AG10803 (cell line): ENCODE measurements at regions not wholly inside any gene's neighbourhood (a gene's known extent, or its start where the extent isn't known, plus 50 kb on each side); places are given as distances from the start of the nearest gene placed in this dataset.
"Not testable (repeated sequence)": the region's sequence is repeated elsewhere in the genome, so short reads cannot be mapped to it uniquely, and the experiment has no call there.

Source experiments
- DNase-seq: peaks from one replicate; pipeline ENCODE4 v3.0.0; 2010; ENCODE audit warnings: low read depth
- H3K4me3 ChIP-seq: 2 replicates; pipeline ENCODE4 v1.5.1; 2011; ENCODE audit warnings: mild to moderate bottlenecking, low read length, control low read depth
- TF ChIP-seq, protein P1 (sequence below): conservative IDR thresholded peaks from 2 replicates; pipeline ENCODE4 v1.5.1; 2011; ENCODE audit warnings: mild to moderate bottlenecking, low read length, control low read depth, inconsistent platforms

DNA sequence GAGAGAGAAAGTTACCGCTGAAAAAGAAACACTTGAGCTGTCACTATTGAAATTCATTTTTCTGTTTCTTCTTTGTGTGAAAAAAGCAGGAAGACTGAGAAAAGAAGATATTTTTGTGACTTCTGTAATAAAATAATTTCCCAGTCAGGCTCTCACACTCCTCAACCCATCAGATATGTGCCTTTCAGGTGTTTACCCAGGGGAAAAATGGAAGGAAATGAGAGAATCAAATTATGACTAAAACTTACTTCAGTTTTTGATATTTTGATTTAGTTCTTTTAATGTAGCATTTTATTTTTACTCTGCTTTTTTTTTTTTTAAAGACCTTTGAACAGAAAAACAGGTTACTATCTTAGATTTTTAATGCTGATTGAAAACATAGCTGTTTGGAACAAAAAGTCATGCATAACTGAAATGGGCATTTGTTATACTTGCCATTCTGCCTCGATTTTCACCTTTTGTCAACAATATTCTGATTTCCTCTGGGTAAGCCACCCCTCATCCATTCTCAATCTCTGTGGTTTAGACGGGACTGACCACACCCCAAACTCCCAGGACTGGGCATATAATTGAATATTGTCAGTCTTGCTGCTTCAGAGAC is 133.2 kb upstream of the KRR1 start:
- DNase-seq = no peak
- TF ChIP-seq, protein P1, sequence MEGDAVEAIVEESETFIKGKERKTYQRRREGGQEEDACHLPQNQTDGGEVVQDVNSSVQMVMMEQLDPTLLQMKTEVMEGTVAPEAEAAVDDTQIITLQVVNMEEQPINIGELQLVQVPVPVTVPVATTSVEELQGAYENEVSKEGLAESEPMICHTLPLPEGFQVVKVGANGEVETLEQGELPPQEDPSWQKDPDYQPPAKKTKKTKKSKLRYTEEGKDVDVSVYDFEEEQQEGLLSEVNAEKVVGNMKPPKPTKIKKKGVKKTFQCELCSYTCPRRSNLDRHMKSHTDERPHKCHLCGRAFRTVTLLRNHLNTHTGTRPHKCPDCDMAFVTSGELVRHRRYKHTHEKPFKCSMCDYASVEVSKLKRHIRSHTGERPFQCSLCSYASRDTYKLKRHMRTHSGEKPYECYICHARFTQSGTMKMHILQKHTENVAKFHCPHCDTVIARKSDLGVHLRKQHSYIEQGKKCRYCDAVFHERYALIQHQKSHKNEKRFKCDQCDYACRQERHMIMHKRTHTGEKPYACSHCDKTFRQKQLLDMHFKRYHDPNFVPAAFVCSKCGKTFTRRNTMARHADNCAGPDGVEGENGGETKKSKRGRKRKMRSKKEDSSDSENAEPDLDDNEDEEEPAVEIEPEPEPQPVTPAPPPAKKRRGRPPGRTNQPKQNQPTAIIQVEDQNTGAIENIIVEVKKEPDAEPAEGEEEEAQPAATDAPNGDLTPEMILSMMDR = no peak
- no peak overlapping the region for H3K4me3 ChIP-seq

DNA sequence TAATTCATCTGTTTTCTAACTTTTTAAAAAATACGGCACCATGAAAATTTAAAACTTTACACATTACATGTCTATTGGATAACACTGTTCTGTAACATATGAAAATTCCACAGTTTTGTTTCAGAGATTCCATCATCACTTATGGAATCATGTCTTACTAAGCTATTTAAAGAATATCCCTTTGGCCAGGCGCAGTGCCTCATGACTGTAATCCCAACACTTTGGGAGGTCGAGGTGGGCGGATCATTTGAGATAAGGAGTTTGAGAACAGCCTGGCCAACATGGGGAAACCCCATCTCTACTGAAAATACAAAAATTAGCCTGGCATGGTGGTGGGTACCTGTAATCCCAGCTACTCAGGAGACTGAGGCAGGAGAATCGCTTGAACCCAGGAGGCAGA is 131.7 kb upstream of the KRR1 start:
- DNase-seq, H3K4me3 ChIP-seq: not testable (repeated sequence)

DNA sequence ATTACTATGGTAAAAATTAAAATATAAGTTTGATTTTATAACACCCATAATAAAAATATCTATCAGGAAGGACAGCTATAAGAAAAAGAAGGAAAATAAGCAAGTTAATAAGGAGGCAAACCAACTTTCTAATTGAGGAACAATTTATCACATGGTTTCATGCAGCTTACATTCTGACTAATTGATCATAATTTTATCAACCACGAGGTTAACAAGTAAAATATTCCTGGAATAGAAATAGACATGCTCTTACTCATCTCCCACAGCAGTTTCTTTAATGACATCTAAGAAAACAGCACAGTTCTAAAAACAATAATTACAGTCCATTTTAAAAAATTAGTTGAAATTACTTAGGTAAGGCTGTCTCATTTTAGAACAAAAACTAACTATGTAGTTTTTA is 130.8 kb upstream of the KRR1 start:
- TF ChIP-seq, protein P1 = no peak
- no peak for DNase-seq
- H3K4me3 ChIP-seq = no peak overlapping the region

GRCh38 chr12:75641031-75641780 is 129.8 kb upstream of the KRR1 start:
- no peak overlapping the region for H3K4me3 ChIP-seq
- TF ChIP-seq, protein P1 = no peak
- peak; percentile 91 for DNase-seq

DNA sequence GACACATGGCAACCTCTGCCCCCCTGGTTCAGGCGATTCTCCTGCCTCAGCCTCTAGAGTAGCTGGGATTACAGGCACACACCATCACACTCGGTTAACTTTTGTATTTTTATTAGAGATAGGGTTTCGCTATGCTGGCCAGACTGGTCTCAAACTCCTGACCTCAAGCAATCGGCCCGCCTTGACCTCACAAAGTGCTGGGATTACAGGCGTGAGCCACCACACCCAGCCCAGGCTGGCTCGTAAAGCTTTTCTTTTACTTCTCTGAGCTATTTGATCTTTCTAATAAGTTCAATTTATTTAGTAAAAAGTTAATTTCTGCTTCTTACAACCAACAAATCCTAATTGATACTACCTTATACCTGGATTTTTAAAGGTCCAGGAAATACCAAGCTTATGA is 127.4 kb upstream of the KRR1 start:
- no peak for DNase-seq
- H3K4me3 ChIP-seq = no peak overlapping the region
- TF ChIP-seq, protein P1 = no peak

- H3K4me3 ChIP-seq = no peak overlapping the region
- TF ChIP-seq, protein P1 = no peak
- DNase-seq = no peak
These were observed 125.2 kb upstream of the KRR1 start for GRCh38 chr12:75636607-75637006.

DNA sequence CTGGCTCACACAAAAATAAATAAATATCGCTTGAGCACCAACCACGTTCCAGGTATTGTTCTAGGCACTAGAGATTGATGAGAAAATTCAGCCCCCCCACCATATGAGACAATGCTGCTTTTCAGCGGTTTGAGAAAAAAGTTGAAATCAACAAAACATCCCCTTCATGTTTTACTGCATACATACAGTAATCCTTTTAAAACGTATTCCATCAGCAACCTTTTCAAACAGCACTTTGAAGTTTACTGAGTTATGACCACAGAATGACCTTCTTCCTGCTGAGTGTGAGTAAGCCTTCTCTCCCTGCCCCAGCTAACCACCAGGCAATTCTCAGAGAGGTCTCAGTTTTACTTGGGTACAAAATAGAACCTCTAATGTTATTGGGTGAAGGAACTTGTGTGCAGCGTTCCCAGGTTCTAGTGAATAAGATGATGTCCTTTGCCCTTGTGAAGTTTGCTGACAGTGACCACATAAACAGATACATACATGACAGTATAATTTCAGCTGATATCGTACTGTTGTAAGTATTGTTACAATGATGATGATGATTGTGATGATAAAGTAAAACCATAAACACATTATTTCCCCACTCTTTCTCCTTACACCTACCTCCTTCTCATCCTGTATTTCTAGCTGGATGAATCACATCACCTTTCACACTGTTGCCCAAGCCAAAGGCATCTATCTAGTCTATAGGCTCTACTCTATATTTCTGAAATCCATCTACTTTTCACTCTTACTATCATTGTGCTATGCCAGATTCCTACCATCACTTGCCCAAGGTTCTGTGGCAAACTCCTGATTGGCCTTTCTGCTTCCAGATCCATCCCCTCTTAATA is 124.4 kb upstream of the KRR1 start:
- DNase-seq = peak; percentile 77
- H3K4me3 ChIP-seq = no peak overlapping the region
- TF ChIP-seq, protein P1 = no peak
